ENCODE measurements at regions not wholly inside any gene's neighbourhood (a gene's known extent, or its start where the extent isn't known, plus 50 kb on each side); places are given as distances from the start of the nearest gene placed in this dataset.
"Not testable (repeated sequence)": the region's sequence is repeated elsewhere in the genome, so short reads cannot be mapped to it uniquely, and the experiment has no call there.

- H3K27ac ChIP-seq (ENCODE audit: low read depth, low read length, poor library complexity, severe bottlenecking); H3K9me3 ChIP-seq (ENCODE audit: low read length); H3F3A ChIP-seq (ENCODE audit: insufficient read depth, low read length); H3K9me2 ChIP-seq (ENCODE audit: low read depth, low read length); H3K9ac ChIP-seq (ENCODE audit: low read length); H4K20me1 ChIP-seq (ENCODE audit: insufficient read depth, low read length); H3K4me1 ChIP-seq (ENCODE audit: insufficient read depth, low read length, severe bottlenecking); H2AFZ ChIP-seq (ENCODE audit: low read length); H3K36me3 ChIP-seq (ENCODE audit: insufficient read depth, low read length); H3K4me3 ChIP-seq (ENCODE audit: low read depth, low read length, poor library complexity, severe bottlenecking); H3K27me3 ChIP-seq (ENCODE audit: insufficient read depth, low read length); H3K79me2 ChIP-seq (ENCODE audit: insufficient read depth, low read length); H3K4me2 ChIP-seq (ENCODE audit: low read length): not testable (repeated sequence)
Measured at GRCh38 chr7:149975608-149976007, 101.8 kb downstream of the ATP6V0E2 start.

DNA sequence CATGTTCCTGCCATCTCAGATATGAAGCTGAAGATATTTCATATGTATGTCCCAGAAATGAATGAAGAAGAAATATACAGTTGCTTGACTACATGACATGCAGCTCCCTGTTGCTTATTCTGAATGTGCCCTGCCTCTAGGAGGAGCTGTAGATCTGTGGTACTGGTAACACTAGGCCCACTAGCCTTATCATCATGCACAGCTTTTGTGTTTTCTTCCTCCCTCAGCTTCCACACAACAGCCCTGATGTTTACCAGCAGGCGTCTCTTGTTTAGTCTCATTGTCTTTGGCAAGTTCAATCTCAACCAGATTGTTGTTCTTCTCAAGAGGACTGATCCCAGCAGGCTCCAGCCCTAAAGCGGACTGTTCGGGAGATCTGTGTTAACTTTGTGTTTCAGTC is 104.8 kb downstream of the ATP6V0E2 start:
- H3F3A ChIP-seq (ENCODE audit: insufficient read depth, low read length); H3K4me3 ChIP-seq (ENCODE audit: low read depth, low read length, poor library complexity, severe bottlenecking); H3K9me2 ChIP-seq (ENCODE audit: low read depth, low read length); H3K4me2 ChIP-seq (ENCODE audit: low read length); H3K9ac ChIP-seq (ENCODE audit: low read length); H3K4me1 ChIP-seq (ENCODE audit: insufficient read depth, low read length, severe bottlenecking); H4K20me1 ChIP-seq (ENCODE audit: insufficient read depth, low read length); H3K27me3 ChIP-seq (ENCODE audit: insufficient read depth, low read length); H2AFZ ChIP-seq (ENCODE audit: low read length); H3K36me3 ChIP-seq (ENCODE audit: insufficient read depth, low read length); H3K27ac ChIP-seq (ENCODE audit: low read depth, low read length, poor library complexity, severe bottlenecking); H3K9me3 ChIP-seq (ENCODE audit: low read length); H3K79me2 ChIP-seq (ENCODE audit: insufficient read depth, low read length): not testable (repeated sequence)

GRCh38 chr7:149978944-149979343 is 105.2 kb downstream of the ATP6V0E2 start:
- not testable (repeated sequence) for H3K9ac ChIP-seq (ENCODE audit: low read length); H3K9me2 ChIP-seq (ENCODE audit: low read depth, low read length); H3K9me3 ChIP-seq (ENCODE audit: low read length); H3K4me2 ChIP-seq (ENCODE audit: low read length); H3K4me3 ChIP-seq (ENCODE audit: low read depth, low read length, poor library complexity, severe bottlenecking); H3K79me2 ChIP-seq (ENCODE audit: insufficient read depth, low read length); H2AFZ ChIP-seq (ENCODE audit: low read length); H3K4me1 ChIP-seq (ENCODE audit: insufficient read depth, low read length, severe bottlenecking); H3K36me3 ChIP-seq (ENCODE audit: insufficient read depth, low read length); H4K20me1 ChIP-seq (ENCODE audit: insufficient read depth, low read length); H3K27me3 ChIP-seq (ENCODE audit: insufficient read depth, low read length); H3K27ac ChIP-seq (ENCODE audit: low read depth, low read length, poor library complexity, severe bottlenecking); H3F3A ChIP-seq (ENCODE audit: insufficient read depth, low read length)

DNA sequence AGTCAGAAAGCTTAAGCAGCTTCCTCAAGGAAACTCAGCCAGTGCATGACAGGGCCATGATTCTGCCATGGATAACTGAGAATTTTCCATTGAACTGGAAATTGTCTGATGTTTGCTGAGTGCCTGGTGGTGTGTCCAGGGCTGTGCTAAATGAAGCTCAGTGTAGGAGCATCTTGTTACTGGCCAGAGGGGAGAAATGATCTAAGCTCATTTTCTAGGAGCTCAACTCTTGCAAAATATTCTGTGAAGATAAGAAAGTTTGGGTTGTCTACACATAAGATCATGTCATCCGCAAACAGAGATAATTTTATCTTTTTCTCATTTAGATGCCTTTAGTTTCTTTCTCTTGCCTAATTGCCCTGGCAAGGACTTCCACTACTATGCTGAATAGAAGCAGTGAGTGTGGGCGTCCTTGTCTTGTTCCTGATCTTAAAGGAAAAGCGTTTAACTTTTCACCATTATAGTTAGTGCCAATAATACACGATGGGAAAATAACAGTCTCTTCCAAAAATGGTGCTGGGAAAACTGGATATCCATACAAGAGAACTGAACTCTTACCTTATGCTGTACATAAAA is 108.9 kb downstream of the ATP6V0E2 start:
- H3F3A ChIP-seq (ENCODE audit: insufficient read depth, low read length), result not testable (repeated sequence)

DNA sequence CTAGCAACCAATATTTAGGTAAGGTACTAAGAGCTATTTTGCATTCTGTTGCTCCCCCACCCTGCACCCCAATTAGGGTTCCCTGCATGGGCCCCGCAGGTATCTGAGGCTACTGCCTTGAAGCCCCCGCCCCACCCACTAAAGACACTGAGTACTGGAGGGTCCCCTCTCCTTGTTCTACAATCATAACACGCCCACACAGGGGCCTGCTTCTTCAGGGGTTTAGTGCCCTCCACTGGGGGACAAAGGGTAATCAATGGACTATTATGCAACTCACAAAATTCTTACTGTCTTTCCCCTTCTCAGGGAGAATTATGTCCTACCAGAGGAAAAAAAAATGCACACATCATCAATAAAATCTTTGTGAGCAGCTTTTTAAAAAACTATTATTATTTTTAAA is 113.1 kb downstream of the ATP6V0E2 start:
- H3F3A ChIP-seq (ENCODE audit: insufficient read depth, low read length); H3K4me3 ChIP-seq (ENCODE audit: low read depth, low read length, poor library complexity, severe bottlenecking); H4K20me1 ChIP-seq (ENCODE audit: insufficient read depth, low read length); H3K9me2 ChIP-seq (ENCODE audit: low read depth, low read length); H3K27me3 ChIP-seq (ENCODE audit: insufficient read depth, low read length); H3K36me3 ChIP-seq (ENCODE audit: insufficient read depth, low read length); H3K79me2 ChIP-seq (ENCODE audit: insufficient read depth, low read length); H3K27ac ChIP-seq (ENCODE audit: low read depth, low read length, poor library complexity, severe bottlenecking); H3K4me2 ChIP-seq (ENCODE audit: low read length); H3K4me1 ChIP-seq (ENCODE audit: insufficient read depth, low read length, severe bottlenecking); H2AFZ ChIP-seq (ENCODE audit: low read length); H3K9me3 ChIP-seq (ENCODE audit: low read length); H3K9ac ChIP-seq (ENCODE audit: low read length): not testable (repeated sequence)

More for the DNA sequence above, 108.9 kb downstream of the ATP6V0E2 start:
- H3K9ac ChIP-seq (ENCODE audit: low read length); H3K9me3 ChIP-seq (ENCODE audit: low read length); H3K4me3 ChIP-seq (ENCODE audit: low read depth, low read length, poor library complexity, severe bottlenecking); H2AFZ ChIP-seq (ENCODE audit: low read length); H3K4me1 ChIP-seq (ENCODE audit: insufficient read depth, low read length, severe bottlenecking); H3K27ac ChIP-seq (ENCODE audit: low read depth, low read length, poor library complexity, severe bottlenecking); H3K79me2 ChIP-seq (ENCODE audit: insufficient read depth, low read length); H3K4me2 ChIP-seq (ENCODE audit: low read length); H3K27me3 ChIP-seq (ENCODE audit: insufficient read depth, low read length); H4K20me1 ChIP-seq (ENCODE audit: insufficient read depth, low read length); H3K36me3 ChIP-seq (ENCODE audit: insufficient read depth, low read length); H3K9me2 ChIP-seq (ENCODE audit: low read depth, low read length): not testable (repeated sequence)

DNA sequence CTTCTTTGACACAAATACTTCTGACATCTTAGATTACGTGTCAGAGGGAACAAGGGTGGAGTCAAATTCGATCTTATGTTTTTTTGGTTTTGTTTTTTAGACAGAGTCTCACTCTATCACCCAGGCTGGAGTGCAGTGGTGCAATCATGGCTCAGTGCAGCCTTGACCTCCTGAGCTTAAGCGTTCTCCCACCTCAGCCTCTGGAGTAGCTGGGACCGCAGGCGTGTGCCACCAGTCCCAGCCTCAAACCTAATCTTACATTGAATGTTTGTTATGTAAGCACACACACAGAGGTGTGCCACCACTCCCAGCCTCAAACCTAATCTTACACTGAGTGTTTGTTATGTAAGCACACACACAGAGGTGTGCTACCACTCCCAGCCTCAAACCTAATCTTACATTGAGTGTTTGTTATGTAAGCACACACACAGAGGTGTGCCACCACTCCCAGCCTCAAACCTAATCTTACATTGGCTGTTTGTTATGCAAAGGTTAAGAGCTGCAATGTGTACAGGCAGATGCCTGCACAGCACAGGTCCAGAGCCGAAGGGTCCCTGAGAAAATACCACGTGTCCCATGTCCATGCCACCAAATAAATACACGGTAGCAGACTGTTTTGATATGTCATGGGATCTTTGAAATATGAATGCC is 118.0 kb downstream of the ATP6V0E2 start:
- H3K79me2 ChIP-seq (ENCODE audit: insufficient read depth, low read length); H3K27me3 ChIP-seq (ENCODE audit: insufficient read depth, low read length); H3F3A ChIP-seq (ENCODE audit: insufficient read depth, low read length); H3K27ac ChIP-seq (ENCODE audit: low read depth, low read length, poor library complexity, severe bottlenecking); H3K36me3 ChIP-seq (ENCODE audit: insufficient read depth, low read length); H3K4me3 ChIP-seq (ENCODE audit: low read depth, low read length, poor library complexity, severe bottlenecking); H4K20me1 ChIP-seq (ENCODE audit: insufficient read depth, low read length); H3K9ac ChIP-seq (ENCODE audit: low read length); H3K9me2 ChIP-seq (ENCODE audit: low read depth, low read length); H3K4me1 ChIP-seq (ENCODE audit: insufficient read depth, low read length, severe bottlenecking); H3K9me3 ChIP-seq (ENCODE audit: low read length); H3K4me2 ChIP-seq (ENCODE audit: low read length); H2AFZ ChIP-seq (ENCODE audit: low read length): not testable (repeated sequence)

DNA sequence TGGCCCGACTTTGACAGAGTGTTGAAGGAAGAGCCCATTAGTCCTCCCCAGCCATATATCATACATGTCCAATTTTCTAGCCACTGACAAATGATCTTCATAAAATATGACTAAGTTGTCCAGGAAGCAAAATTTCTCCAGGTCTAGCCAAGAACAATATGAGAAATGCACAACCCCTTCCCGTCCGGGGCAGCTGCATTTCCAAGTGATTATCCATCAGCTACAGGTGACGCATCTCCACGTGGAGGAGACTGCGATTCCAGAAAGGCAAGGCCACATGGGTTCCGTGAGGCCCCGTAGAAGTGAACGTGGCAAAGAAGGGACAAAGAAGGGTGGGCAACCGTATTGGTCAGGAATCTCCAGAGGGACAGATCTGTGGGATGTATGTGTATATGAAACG is 118.6 kb downstream of the ATP6V0E2 start:
- not testable (repeated sequence) for H3K9me3 ChIP-seq (ENCODE audit: low read length); H3F3A ChIP-seq (ENCODE audit: insufficient read depth, low read length); H3K9me2 ChIP-seq (ENCODE audit: low read depth, low read length); H3K4me2 ChIP-seq (ENCODE audit: low read length); H3K4me1 ChIP-seq (ENCODE audit: insufficient read depth, low read length, severe bottlenecking); H3K27me3 ChIP-seq (ENCODE audit: insufficient read depth, low read length); H4K20me1 ChIP-seq (ENCODE audit: insufficient read depth, low read length); H3K9ac ChIP-seq (ENCODE audit: low read length); H3K27ac ChIP-seq (ENCODE audit: low read depth, low read length, poor library complexity, severe bottlenecking); H2AFZ ChIP-seq (ENCODE audit: low read length); H3K4me3 ChIP-seq (ENCODE audit: low read depth, low read length, poor library complexity, severe bottlenecking); H3K36me3 ChIP-seq (ENCODE audit: insufficient read depth, low read length); H3K79me2 ChIP-seq (ENCODE audit: insufficient read depth, low read length)
